HG02973 (cell line): ENCODE measurements at regions not wholly inside any gene's neighbourhood (a gene's known extent, or its start where the extent isn't known, plus 50 kb on each side); places are given as distances from the start of the nearest gene placed in this dataset.

ENCODE experiments used
- ATAC-seq: cut with Tn5 transposase; IDR thresholded peaks from one replicate; pipeline ENCODE4 v1.9.1; 2021; ENCODE audit warnings: moderate library complexity; ENCODE audit not compliant: unreplicated experiment

DNA sequence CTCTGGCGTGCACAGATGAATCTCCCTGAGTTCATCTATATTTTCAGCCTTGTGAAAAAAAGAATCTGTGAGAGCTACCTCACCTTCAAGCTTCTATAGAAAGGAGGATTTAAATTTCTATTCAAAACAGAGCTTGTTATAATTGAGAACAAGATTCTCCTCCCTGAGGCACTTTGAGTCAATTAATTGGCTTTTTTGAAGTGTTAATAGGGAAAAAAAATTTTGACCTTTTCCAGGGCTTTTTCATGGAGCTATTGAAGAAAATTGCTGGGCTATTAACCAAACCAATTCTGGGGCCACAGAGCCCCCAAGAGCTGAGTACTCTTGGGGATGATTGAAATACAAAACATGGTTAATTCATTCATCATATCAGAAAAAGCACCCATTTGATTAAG lies 225.1 kb downstream of the CMPK2 start:
- no peak for ATAC-seq

DNA sequence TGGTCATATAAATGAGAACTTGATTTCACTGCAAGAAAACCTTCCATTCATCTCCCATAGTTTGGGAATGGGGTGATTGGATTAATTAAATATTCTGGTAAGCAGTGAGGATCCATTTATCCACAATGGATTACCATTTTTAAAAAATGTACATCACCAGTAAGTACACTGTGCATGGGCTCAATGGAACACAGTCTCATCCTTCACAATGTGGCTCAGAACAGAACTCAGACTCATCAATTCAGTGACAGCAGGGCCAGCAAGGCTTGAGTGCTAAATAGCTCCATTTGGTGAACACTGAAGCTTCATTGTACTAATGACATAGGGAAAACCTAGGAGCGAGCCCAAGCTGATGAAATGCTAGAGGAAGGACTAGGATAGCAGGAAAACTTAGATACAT lies 223.8 kb downstream of the CMPK2 start:
- ATAC-seq, result no peak

DNA sequence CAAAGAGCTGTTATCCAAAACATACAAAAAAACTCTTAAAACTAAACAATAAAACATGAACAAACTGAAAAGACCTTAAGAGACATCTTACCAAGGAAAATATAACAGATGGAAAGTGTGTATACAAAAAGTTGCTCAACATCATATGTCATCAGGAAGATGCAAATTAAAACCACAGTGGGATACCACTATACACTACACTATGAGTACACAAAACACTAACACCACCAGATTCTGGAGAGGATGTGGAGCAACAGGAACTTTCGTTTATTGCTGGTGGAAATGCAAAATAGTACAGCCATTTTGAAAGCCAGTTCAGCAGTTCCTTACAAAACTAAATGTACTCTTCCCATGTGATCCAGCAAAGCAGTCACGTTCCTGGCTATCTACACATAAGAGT lies 221.4 kb downstream of the CMPK2 start:
- ATAC-seq, result no peak

DNA sequence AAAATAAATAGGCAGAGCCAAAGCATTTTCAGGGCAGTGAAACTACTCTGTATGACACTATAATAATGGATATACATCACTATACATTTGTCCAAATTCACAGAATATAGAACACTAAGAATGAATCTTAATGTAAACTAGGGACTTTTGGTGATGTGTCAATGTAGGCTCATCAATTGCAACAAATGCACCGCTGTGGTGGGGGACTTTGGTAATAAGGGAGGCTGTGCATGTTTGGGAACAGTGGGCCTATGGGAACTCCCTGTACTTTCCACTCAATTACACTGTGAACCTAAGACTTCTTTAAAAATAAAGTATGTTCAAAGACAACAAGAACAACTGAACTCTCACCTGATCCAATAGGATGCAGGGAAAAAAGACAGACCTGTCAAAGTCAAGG lies 220.7 kb downstream of the CMPK2 start:
- ATAC-seq, result no peak

DNA sequence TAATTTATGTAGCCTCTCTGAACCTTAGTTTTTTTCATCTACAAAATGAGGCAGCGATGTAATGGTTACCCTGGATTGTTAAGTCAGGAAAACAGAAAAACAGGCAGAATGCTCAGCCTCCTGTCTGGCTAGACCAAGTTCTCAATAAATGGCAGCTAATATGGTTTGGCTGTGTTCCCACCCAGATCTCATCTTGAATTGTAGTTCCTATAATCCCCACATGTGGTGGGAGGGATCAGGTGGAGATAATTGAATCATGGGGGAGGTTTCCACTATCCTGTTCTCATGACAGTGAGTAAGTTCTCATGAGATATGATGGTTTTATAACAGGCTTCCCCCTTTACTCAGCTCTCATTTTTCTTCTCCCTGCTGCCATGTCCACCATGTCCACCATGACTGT lies 220.0 kb downstream of the CMPK2 start:
- no peak for ATAC-seq

DNA sequence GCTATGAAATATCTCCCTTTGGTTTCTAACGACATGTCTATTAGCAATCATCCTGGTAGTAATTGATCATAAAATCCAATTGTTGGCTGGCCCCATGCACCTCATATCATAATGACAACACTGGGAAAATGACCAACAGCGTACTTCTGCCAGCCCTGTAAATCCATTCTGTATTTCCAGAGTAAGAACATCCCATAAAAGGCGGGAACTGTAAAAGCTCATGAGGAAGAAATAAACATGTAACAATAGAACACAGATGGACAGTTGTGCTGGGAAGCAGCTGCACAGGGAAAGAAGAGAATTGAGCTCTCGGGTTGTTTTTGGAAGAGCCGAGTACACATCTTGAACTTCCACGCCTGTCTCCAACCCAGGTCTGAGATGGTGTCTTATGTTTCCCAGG lies 218.7 kb downstream of the CMPK2 start:
- no peak for ATAC-seq

DNA sequence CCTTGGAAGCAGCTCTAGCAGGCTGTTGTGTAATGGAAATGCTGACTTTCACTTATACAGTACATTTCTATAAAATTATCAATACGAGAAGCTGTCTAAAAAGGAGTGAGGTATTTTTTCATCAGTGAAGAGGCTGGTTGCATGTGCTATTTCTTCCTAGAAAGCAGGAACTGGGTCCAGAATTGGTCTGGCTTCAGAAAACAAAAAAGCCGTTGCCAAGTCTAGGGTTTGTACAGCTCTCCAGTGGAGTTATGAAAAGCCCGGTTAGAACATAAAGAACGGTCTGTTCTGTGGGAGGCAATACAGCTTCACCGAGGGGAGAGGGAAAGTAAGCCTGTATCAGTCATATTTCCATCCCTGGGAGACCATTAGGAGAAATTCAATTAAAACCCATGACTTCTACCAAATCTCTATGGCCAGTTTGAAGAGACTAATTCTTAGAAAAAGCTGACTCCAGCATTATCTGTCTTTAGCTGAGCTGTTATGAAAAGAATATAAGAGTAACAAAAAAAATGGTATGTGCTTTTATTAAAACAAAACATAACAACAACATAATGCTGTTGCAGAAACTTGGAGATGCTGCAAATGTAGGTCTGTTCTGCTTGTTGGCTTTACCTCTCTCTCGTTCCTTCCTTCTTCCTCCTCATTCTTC lies 217.0 kb downstream of the CMPK2 start:
- no peak for ATAC-seq

DNA sequence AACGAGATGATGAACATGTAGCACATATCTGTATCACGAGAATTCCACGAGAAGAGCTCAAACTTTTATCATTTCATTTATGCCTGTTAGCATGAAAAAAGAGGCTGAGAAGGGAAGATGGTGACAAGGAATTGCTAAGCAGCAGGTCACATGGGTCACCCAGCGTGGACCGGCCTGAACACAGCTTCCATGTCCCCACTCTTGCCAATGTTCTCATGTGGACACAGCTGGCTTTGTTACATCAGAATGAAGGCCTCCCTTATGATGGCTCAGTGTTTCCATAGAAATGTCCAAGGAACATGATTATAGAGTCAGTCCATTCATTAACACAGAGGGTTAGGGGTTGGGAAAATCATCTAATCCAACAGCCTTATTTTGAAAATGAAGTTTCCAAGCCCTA lies 215.4 kb downstream of the CMPK2 start:
- ATAC-seq, result no peak

DNA sequence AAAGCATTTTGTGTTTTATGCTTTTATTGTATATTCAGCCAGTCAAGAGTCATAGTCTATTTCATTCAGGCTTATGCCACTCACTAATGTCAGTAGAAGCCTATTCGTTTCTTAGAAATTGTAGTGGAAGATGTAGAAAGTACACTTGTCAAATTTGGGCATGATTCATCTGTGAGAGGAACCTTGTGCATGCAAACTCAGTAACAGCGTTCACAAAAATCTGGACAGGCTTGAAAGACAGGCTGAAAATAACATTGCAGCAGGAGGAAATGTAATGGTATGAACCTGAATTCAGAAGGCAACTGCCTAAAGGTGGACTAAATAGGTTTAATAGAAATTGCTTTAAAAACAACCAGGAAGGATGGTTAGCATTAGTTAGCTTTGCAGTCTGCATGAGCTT lies 213.5 kb downstream of the CMPK2 start:
- ATAC-seq, result no peak

DNA sequence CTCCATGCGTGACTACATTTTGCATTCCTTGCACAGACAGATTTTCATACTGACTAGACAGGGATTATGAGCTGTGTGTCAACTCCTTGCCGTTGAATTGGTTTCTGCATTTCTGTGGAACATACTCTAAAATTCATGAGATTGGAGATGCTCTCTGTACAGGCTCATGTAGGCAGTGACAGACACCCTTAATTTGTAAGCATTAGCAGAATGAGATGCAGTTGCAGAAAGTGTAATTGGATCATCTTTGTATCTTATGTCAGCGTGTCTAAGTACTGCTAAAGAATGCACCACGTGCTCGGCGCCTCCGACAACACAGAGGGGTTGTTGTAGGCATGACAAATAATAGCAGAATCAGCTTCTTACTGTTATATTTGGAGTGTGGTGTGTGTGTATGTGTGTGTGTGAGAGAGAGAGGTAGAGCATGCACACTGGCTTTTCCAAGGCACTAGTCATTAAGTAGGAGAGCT lies 212.4 kb downstream of the CMPK2 start:
- ATAC-seq, result no peak

DNA sequence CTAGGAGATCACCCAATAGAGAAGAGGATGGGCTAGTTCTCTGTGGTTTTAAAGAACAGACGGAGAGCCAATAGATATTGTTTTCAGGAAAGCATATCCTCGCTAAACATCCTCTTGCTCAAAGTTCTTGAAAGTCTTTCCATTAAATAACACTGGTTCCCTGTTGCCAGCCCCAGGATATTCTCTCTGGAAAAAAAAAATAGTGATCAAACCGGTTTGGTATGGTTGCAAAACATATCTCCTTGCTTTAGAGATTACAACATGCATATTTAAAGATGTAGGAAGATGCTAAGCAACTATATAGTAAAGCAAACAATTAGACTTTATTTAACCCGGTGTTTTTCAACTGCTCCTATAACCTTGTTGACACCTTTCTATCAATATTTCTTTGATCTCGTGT lies 211.4 kb downstream of the CMPK2 start:
- ATAC-seq, result no peak

DNA sequence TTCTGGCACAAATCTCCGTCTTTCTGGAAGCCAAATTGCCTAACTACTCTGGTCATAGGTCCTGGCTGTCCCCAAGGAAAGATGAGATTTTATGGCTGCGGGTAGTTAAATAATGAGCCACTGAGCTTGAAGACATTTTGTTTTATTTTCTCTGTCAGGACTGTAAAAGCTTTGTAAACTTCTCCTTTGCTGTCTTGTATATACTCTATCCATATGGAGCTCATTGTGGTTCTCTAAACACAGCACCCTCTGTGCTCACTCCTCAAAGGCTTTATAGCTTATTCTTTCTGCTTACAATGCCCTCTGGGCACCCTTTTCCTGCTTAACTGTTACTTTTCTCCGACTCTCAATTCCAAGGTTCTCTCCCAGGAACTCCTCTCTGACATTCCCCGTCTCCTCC lies 209.1 kb downstream of the CMPK2 start:
- ATAC-seq, result no peak

DNA sequence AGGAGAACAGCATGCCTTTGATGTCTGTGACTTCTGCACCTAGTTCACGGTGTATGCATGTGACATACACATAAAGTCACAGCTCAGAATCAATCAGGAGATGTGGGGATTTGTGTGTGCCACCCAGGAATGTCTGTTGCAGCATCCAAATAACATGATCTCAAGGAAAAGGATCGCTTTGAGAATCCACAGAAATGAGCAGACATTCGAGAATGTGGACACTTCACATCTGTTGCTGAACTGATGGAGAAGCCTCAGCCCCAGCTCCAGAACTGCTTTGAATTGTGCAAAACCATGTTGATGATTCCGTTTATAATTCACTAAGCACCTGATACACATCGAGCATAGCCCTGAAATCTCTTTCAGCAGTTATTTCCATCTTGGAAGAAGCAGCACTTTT lies 208.6 kb downstream of the CMPK2 start:
- no peak for ATAC-seq

DNA sequence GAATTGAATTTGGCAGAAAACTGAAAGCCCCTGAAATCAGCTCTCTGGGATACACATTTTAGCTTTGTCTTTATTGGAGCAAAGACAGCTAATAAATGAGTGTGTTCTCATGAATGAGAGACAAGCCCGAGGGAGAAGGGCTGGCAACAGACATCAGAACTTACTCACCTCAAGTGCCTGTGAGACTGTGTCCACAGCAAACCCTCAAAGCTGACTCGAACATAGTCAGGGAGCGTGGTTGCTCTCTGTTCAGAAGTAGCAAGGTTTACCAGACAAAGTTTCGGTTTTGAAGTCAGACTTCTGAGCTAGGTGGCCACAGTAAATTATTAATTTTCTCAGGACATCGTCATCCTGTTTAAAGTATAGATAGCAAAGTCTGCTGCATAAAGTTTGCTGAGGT lies 207.9 kb downstream of the CMPK2 start:
- peak; percentile 58 for ATAC-seq

DNA sequence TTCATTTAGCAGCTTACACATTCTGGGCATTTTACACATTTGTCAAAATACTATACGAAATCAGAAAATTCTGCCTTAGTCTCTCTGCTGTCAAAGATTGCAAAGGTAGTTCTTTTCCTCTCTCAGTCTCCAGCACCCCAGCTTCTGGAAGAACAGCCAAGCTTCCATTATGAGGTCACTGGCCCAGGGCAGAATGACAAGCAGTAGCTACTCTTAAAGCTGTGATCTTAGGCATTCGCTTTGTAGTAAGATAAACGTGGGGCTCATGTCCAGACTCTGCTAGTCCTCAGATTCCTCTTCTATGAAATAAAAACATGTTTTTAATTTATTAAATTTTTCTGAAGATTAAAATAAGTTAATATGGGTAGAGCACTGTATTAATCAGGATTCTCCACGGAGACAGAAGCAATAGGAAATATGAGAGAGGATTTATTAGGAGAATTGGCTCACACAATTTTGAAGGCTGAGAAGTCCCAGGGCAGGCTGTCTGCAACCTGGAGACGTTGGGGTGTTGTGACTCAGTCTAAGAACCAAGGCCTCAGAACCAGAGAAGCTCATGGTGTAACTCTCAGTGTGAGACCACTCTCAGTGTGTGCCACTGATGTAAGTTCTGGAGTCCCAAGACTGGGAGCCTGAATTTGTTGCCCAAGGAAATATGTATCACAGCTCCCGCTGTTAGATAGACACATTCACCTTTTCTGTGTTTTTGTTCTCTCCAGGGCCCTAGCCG lies 201.2 kb downstream of the CMPK2 start:
- no peak for ATAC-seq

DNA sequence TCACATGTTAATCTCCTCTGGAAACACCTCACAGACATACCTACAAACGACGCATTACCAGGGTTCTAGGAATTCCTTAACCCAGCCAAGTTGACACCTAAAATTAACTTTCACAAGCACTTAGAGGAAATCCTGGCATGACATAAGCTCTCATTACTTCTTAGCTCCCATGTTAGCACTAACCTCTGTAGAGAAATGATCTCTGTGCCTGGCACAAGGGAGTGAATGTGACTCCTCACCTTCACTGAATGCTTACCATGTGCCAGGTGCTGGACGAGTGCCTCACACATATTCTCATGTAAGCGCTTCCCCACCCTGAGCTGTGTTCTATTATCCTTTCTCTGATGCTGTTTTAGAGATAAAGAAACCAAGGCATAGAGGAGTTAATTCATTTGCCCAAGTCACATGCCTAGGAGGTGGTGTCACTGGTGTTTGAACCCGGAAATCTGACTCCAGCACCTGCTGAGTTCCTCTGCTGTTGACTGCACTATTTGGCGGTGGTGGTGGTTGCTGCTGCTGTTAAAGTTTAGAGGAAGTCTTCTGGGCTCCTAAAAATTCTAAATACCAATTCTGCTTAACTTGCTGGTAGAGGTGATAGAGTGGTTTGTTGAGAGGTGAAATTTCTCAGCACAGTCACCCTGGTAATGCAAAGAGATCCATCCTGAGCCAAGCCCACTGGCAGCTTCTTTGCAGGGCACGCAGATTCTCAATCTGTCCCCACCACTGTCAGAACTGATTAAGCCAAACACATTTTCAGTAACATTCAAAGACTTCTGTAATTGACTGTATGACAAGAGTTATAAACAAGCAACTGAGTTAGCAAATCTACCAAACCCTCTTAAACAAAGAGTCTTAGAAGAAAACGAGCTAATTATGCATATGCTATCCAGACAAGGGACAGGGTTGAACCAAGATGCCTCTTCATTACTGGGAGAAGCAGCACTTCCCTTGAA lies 200.3 kb downstream of the CMPK2 start:
- ATAC-seq, result no peak

DNA sequence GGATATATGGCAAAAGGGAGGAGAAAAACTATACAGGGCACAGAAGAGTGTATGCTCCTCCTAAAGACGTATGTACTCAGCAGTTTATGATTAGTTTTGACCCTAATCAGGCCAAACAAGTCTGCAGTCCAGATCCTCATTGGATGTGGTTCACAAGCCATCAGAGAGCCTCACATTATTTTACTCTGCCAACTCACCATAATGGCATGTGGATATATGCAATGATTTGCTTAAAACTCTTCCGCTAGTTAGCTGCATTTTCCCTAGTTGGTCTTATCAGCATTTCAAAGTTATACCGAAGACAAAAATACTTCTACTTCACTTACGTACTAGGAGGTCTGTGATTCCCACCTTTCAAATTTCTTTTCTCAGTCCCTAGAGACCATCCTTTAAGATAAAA lies 198.4 kb downstream of the CMPK2 start:
- no peak for ATAC-seq

DNA sequence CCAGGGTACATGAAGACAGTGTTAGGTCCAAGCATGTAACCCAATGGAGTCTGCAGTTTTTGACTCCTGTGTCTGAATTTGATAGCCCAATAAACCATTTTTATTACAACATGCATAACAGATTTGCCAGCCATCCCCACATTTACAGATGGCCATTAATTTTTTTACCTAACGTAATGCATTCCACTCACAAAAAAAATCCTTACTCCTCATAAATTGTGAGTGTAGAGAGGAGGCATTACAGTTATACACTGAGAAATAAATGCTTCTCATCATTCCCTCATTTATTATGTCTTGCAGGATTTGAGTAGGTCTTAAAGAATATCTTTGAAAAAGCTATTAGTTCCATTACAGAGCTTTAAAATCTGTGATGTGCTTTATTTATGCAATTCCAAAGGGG lies 193.8 kb downstream of the CMPK2 start:
- ATAC-seq, result no peak

DNA sequence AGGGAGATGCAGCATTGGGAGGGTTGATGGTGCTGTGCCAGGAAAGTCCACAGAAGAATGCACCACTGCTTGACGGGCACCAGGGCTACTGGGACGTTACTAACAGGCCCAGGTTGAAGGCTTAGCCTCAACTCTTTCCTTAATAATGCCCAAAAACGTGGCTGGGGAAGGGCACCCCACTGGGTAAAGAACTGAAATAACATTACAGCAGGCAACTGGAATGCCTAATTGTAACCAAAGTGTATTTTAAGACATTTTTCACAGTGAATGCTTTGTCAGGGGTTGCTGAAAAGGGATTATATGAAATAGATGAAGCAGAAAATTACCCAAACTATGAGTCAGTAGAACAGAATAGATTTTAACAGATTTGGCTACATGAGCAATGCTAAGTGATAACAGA lies 191.3 kb downstream of the CMPK2 start:
- no peak for ATAC-seq

DNA sequence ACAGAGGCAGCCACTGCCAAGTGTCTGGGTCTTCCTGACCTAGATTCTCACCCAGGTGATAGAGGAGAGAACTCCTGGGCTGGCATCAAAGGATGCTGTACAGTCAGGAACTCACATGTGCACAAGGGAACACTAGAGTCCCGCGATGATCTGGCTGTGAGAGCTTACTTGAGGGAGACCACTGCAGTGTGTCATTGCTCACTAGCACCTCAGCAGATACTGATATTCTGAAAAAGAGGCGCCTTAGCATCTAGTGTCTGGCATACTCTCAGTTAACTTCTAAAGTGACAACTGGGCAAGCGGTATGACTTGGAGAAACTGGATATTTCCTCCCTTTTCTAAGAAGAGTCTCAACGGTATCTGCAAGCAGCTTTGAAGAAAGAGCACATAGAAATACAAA lies 189.9 kb downstream of the CMPK2 start:
- no peak for ATAC-seq

DNA sequence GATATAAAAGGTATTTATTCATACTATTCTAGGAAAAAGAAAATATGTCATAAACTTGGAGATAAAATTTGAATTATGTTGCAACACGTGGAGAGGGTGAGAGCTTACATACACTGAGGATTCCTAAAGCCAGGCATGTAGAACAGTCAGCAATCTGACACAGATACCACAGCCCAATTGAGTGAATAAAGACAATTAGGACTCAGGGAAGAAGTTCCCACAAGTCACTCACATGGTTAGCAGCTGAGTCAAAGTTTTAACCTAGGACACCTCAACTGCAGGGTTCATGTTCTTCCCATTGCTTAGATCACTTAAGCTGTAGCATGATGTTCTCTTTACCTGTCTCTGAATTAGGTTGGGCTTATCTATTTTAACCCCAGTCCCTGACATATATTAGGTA lies 189.5 kb downstream of the CMPK2 start:
- ATAC-seq, result no peak

DNA sequence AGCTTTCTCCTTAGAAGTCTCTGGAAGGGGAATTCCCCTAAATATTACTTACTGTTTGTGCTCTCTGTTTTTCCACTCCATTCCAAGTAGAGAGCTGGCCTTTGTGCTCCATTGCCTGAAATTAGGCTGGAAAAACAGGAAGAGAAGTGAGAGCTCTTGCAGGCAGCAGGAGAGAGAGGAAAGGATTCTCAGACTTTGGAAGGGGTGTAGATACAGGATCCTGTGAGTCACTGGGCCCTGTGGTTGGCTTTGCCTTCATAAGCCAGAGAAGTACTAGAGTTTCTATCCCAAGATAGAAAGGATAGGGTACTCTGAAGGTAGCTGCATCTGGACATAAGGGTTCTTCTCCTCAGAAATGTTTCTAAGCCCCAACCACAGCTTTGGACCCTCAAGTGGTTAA lies 188.9 kb downstream of the CMPK2 start:
- ATAC-seq, result no peak
